GM23338 (cell line): ENCODE measurements at regions not wholly inside any gene's neighbourhood (a gene's known extent, or its start where the extent isn't known, plus 50 kb on each side); places are given as distances from the start of the nearest gene placed in this dataset.

Experiments
- ATAC-seq: fragments of 200-7000 bp; cut with Tn5 transposase; 3 replicates; pipeline ENCODE4 v1.9.1; 2020
- DNase-seq: peaks from one replicate; pipeline ENCODE4 v3.0.0-alpha.2; 2015; ENCODE audit warnings: low spot score
- H2AFZ ChIP-seq: fragments of 200-600 bp; sonication (generic); 2 replicates; pipeline ENCODE4 v1.8.0; 2016; ENCODE audit warnings: antibody characterized with exemption, mild to moderate bottlenecking, moderate library complexity
- H3F3A ChIP-seq: fragments of 200-600 bp; sonication (generic); replicated peaks from 2 replicates; pipeline ENCODE4 v1.8.0; 2017; ENCODE audit warnings: antibody characterized with exemption, mixed run types, low read depth
- H3K27ac ChIP-seq: fragments of 200-600 bp; sonication (generic); 2 replicates; pipeline ENCODE4 v1.6.1; 2016; ENCODE audit warnings: low read depth
- H3K27me3 ChIP-seq: fragments of 200-600 bp; sonication (generic); 2 replicates; pipeline ENCODE4 v1.8.0; 2016; ENCODE audit warnings: mild to moderate bottlenecking, mixed run types, moderate library complexity; ENCODE audit not compliant: insufficient read depth
- H3K36me3 ChIP-seq: fragments of 200-600 bp; sonication (generic); 2 replicates; pipeline ENCODE4 v1.8.0; 2016; ENCODE audit warnings: mild to moderate bottlenecking; ENCODE audit not compliant: insufficient read depth
- H3K4me1 ChIP-seq: fragments of 200-600 bp; sonication (generic); 2 replicates; pipeline ENCODE4 v1.8.0; 2016; ENCODE audit warnings: mild to moderate bottlenecking, moderate library complexity; ENCODE audit not compliant: insufficient read depth
- H3K4me2 ChIP-seq: fragments of 200-600 bp; sonication (generic); 2 replicates; pipeline ENCODE4 v1.7.1; 2017; ENCODE audit warnings: mixed run types
- H3K4me3 ChIP-seq: fragments of 200-600 bp; sonication (generic); 2 replicates; pipeline ENCODE4 v1.6.1; 2016; ENCODE audit warnings: mixed run types
- H3K79me2 ChIP-seq: fragments of 200-600 bp; sonication (generic); replicated peaks from 2 replicates; pipeline ENCODE4 v1.8.0; 2017; ENCODE audit warnings: mild to moderate bottlenecking; ENCODE audit not compliant: insufficient read depth
- H3K9me2 ChIP-seq: fragments of 200-600 bp; sonication (generic); 2 replicates; pipeline ENCODE4 v1.8.0; 2017; ENCODE audit not compliant: insufficient read depth
- H4K20me1 ChIP-seq: fragments of 200-600 bp; sonication (generic); replicated peaks from 2 replicates; pipeline ENCODE4 v1.8.0; 2017; ENCODE audit warnings: mild to moderate bottlenecking; ENCODE audit not compliant: insufficient read depth
- H3K27ac Mint-ChIP-seq: 2 replicates; pipeline ENCODE4 v1.8.0; 2020; ENCODE audit warnings: inconsistent platforms, mild to moderate bottlenecking, moderate library complexity, mixed read lengths
- H3K27me3 Mint-ChIP-seq: 3 replicates; pipeline ENCODE4 v1.8.0; 2022; ENCODE audit warnings: low read depth, mild to moderate bottlenecking, moderate library complexity, mixed read lengths, inconsistent platforms; ENCODE audit not compliant: insufficient read depth, poor library complexity
- H3K36me3 Mint-ChIP-seq: 3 replicates; pipeline ENCODE4 v1.8.0; 2021; ENCODE audit warnings: low read depth, mild to moderate bottlenecking, inconsistent platforms, moderate library complexity, mixed read lengths
- H3K4me1 Mint-ChIP-seq: 3 replicates; pipeline ENCODE4 v1.8.0; 2020; ENCODE audit warnings: mild to moderate bottlenecking, inconsistent platforms, mixed read lengths
- H3K4me3 Mint-ChIP-seq: 3 replicates; pipeline ENCODE4 v1.8.0; 2021; ENCODE audit warnings: moderate library complexity, mild to moderate bottlenecking, inconsistent platforms, mixed read lengths
- H3K9me3 Mint-ChIP-seq: 3 replicates; pipeline ENCODE4 v1.8.0; 2020; ENCODE audit warnings: moderate library complexity, mild to moderate bottlenecking, inconsistent platforms, mixed read lengths
- EZH2phosphoT487 ChIP-seq: fragments of 200-600 bp; sonication (generic); IDR thresholded peaks from one replicate; pipeline ENCODE4 v1.8.1; 2018; ENCODE audit warnings: antibody characterized with exemption; ENCODE audit not compliant: unreplicated experiment
- NANOG ChIP-seq: IDR thresholded peaks from 2 replicates; pipeline ENCODE4 v1.6.1; 2016; ENCODE audit warnings: antibody characterized with exemption, borderline replicate concordance
- STAT1 ChIP-seq: IDR thresholded peaks from one replicate; pipeline ENCODE4 v1.6.1; 2016; ENCODE audit warnings: antibody characterized with exemption; ENCODE audit not compliant: unreplicated experiment
- ZNF114 ChIP-seq: fragments of 250-450 bp; sonication (Bioruptor Pico); IDR thresholded peaks from 2 replicates; pipeline ENCODE4 v1.5.0; 2020; ENCODE audit warnings: mild to moderate bottlenecking, moderate library complexity
- TF ChIP-seq, protein P1 (sequence below): IDR thresholded peaks from one replicate; pipeline ENCODE4 v1.6.1; 2018; ENCODE audit warnings: antibody characterized with exemption; ENCODE audit not compliant: unreplicated experiment
- TF ChIP-seq, protein P2 (sequence below), 2 experiments: fragments of 200-600 bp in 1 of 2; sonication (generic) in 1 of 2; conservative IDR thresholded peaks; 2 replicates each; pipeline versions ENCODE4 v1.5.1 to v1.6.1; 2016 to 2017; ENCODE audit warnings: antibody characterized with exemption in 2 of 2, low read depth in 2 of 2, mild to moderate bottlenecking in 2 of 2, moderate library complexity in 1 of 2
- TF ChIP-seq, protein P3 (sequence below): IDR thresholded peaks from 2 replicates; pipeline ENCODE4 v1.6.1; 2016; ENCODE audit warnings: antibody characterized with exemption

DNA sequence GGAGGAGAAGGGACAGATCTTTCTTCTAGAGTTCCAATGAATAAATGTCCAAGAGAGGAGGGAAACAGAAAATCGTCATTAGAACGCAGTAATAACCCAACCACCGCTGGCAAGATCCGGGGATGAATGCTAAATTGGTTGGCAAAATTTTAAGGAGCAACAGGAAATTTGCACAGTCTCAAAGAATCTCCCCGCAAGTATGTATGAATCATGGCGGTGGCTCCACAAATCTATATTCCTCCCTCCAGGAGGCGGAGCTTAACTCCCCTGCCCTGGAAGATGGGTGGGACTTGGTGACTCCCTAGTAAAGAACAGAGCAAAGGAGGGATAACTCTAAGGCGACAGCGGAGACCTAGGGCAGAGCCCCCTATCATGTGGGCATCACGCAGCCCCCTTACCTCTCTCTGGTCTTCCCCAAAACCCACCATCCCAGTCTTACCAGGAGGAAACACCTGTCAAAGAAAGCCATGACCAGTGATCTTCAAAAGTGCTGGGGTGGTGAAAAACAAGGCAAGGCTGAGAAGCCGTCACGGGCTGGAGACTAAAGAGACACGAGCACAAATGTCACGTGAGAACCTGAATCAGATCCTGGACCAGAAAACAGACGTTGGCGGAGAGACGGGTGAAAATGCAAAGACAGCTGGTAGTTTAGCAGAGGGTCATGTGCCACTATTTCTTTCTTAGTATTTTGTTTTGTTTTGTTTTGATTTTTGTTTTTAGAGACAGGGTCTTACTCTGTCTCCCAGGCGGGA is 125.8 kb downstream of the NCOR2 start (continued):
- TF ChIP-seq, protein P1, sequence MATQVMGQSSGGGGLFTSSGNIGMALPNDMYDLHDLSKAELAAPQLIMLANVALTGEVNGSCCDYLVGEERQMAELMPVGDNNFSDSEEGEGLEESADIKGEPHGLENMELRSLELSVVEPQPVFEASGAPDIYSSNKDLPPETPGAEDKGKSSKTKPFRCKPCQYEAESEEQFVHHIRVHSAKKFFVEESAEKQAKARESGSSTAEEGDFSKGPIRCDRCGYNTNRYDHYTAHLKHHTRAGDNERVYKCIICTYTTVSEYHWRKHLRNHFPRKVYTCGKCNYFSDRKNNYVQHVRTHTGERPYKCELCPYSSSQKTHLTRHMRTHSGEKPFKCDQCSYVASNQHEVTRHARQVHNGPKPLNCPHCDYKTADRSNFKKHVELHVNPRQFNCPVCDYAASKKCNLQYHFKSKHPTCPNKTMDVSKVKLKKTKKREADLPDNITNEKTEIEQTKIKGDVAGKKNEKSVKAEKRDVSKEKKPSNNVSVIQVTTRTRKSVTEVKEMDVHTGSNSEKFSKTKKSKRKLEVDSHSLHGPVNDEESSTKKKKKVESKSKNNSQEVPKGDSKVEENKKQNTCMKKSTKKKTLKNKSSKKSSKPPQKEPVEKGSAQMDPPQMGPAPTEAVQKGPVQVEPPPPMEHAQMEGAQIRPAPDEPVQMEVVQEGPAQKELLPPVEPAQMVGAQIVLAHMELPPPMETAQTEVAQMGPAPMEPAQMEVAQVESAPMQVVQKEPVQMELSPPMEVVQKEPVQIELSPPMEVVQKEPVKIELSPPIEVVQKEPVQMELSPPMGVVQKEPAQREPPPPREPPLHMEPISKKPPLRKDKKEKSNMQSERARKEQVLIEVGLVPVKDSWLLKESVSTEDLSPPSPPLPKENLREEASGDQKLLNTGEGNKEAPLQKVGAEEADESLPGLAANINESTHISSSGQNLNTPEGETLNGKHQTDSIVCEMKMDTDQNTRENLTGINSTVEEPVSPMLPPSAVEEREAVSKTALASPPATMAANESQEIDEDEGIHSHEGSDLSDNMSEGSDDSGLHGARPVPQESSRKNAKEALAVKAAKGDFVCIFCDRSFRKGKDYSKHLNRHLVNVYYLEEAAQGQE: no peak
- TF ChIP-seq, protein P2, sequence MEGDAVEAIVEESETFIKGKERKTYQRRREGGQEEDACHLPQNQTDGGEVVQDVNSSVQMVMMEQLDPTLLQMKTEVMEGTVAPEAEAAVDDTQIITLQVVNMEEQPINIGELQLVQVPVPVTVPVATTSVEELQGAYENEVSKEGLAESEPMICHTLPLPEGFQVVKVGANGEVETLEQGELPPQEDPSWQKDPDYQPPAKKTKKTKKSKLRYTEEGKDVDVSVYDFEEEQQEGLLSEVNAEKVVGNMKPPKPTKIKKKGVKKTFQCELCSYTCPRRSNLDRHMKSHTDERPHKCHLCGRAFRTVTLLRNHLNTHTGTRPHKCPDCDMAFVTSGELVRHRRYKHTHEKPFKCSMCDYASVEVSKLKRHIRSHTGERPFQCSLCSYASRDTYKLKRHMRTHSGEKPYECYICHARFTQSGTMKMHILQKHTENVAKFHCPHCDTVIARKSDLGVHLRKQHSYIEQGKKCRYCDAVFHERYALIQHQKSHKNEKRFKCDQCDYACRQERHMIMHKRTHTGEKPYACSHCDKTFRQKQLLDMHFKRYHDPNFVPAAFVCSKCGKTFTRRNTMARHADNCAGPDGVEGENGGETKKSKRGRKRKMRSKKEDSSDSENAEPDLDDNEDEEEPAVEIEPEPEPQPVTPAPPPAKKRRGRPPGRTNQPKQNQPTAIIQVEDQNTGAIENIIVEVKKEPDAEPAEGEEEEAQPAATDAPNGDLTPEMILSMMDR (conservative IDR thresholded peaks at IDR 0.05; ENCODE audit: low read depth in 2 of 2): no peak

DNA sequence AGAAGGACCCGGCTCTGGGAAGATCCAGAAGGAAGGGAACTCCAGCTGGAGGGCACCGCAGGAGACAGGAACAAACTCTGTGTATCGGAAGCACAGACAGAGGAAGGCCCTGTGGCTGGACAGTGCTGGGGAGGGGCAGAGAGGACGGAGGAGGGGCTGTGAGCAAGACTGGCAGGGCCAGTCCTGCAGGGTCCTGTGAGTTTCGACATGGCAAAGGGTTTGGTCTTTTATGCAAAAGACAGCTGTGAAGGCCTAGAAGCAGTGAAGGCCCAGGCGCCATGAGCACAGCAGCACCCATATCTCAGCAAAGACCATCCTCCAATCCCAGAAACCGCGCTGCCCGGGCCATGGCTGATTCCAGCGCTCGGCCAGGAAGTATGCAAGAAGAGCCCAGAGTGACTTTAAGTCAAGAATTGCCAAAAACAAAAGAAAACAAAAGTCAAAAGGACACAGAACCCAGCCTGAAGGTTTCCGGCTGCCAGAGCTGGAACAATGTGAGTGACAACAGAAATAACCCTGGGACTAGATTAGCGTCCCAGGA is 126.5 kb downstream of the NCOR2 start:
- DNase-seq: no peak
- ATAC-seq: no peak
- no peak overlapping the region for H3K4me2 ChIP-seq
- no peak for TF ChIP-seq EZH2phosphoT487
- TF ChIP-seq, protein P1: no peak
- TF ChIP-seq STAT1: no peak
- TF ChIP-seq ZNF114 (CRISPR knock-in tag): no peak
- no peak for TF ChIP-seq NANOG
- TF ChIP-seq, protein P2 (conservative IDR thresholded peaks at IDR 0.05; ENCODE audit: low read depth in 2 of 2): no peak
- TF ChIP-seq, protein P3, sequence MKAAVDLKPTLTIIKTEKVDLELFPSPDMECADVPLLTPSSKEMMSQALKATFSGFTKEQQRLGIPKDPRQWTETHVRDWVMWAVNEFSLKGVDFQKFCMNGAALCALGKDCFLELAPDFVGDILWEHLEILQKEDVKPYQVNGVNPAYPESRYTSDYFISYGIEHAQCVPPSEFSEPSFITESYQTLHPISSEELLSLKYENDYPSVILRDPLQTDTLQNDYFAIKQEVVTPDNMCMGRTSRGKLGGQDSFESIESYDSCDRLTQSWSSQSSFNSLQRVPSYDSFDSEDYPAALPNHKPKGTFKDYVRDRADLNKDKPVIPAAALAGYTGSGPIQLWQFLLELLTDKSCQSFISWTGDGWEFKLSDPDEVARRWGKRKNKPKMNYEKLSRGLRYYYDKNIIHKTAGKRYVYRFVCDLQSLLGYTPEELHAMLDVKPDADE: no peak

More for the DNA sequence above, 126.5 kb downstream of the NCOR2 start:
- no peaks in the 10 kb centered on the region for H3K4me1 ChIP-seq
- no peak overlapping the region for H3K27ac ChIP-seq
- Mint-ChIP-seq H3K9me3 (peaks cover 4% of the 10 kb centered on the region; the same call in 1 of the 3 replicates), H3K27me3 (peaks cover 22% of the 10 kb centered on the region), H3K36me3 (peaks cover 34% of the 10 kb centered on the region), H3K4me3 (0 out of 3 replicates have a peak overlapping the region, but pooled peaks have one; percentile 4), H3K27ac (peak overlapping the region; percentile 71; the same call in 1 of the 2 replicates), H3K4me1 (peaks cover 22% of the 10 kb centered on the region)
- no peaks in the 10 kb centered on the region for H3K27me3 ChIP-seq
- H3F3A ChIP-seq: peaks cover 18% of the 10 kb centered on the region
- no peaks in the 10 kb centered on the region for H3K9me2 ChIP-seq
- H3K36me3 ChIP-seq: no peaks in the 10 kb centered on the region
- no peak overlapping the region for H2AFZ ChIP-seq
- H4K20me1 ChIP-seq: peaks cover 7% of the 10 kb centered on the region; the same call in 1 of the 2 replicates
- H3K4me3 ChIP-seq: no peak overlapping the region
- peaks cover 17% of the 10 kb centered on the region for H3K79me2 ChIP-seq
